Bronchial epithelial cell (primary cell): ENCODE measurements at regions not wholly inside any gene's neighbourhood (a gene's known extent, or its start where the extent isn't known, plus 50 kb on each side); places are given as distances from the start of the nearest gene placed in this dataset.

Experiments
- DNase-seq: peaks from one replicate; pipeline ENCODE4 v3.0.0-alpha.2; 2010; ENCODE audit warnings: low read depth
- FAIRE-seq: peaks from 2 replicates; lab custom pipeline; 2011; peaks lifted over from hg19 to GRCh38; lab: Jason Lieb, UNC
- H3K27me3 ChIP-seq: 2 replicates; pipeline ENCODE4 v1.5.1; 2011; ENCODE audit warnings: low read length; ENCODE audit not compliant: control insufficient read depth, insufficient read depth
- H3K36me3 ChIP-seq: 2 replicates; pipeline ENCODE4 v1.5.1; 2011; ENCODE audit warnings: low read length; ENCODE audit not compliant: control insufficient read depth, insufficient read depth
- H3K4me3 ChIP-seq: 2 replicates; pipeline ENCODE4 v1.5.1; 2011; ENCODE audit warnings: mild to moderate bottlenecking, low read depth, low read length, control low read depth
- TF ChIP-seq, protein P1 (sequence below): IDR thresholded peaks from 2 replicates; pipeline ENCODE4 v1.5.1; 2011; ENCODE audit warnings: mild to moderate bottlenecking, moderate library complexity, low read length, control low read depth, inconsistent platforms; ENCODE audit not compliant: insufficient read depth, severe bottlenecking

DNA sequence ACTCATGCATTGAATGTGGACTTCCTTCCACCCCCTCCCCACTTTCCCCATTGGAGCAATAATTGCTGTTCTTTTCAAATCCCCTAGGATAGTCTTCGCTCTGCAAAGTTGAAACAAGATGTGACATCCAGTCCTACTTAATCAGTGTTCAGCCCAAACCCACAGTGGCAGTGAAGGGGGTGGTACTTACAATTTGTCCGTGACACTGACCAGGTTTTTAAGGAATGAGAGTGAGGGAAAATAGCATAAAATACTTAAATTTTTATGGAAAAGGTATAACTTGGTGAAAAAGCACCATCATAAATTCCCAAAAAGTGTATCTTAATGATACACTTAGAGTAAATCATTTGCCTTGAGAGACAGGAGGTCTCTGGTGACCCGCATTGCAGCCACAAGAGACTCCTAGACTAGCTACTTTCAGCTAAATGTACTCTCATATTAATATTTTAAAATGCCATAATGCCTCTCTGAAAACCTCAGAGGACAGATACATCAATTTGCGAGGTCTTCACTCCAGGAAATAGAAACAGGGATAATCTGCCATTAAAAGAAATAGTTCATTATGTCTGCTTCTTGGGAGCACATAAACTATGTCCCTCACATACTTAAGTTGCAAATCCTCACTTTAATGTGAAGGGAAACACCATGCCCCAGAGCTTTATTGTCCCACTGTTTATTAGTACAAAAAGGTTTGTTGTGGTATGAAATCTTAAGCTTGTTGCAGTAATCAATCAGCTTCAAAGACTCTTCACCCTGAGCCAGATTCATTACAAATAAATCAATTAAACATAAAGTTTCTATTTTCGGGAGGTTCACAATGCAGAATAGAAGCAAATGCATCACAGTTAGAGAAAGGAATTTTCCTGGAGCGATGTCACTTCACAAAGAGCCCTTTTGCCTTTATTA lies 343.6 kb upstream of the ISL1 start:
- Histone ChIP-seq H3K36me3 (no peaks in the 10 kb centered on the region), H3K27me3 (no peaks in the 10 kb centered on the region), H3K4me3 (no peak overlapping the region)
- FAIRE-seq, result no peak
- TF ChIP-seq, protein P1, sequence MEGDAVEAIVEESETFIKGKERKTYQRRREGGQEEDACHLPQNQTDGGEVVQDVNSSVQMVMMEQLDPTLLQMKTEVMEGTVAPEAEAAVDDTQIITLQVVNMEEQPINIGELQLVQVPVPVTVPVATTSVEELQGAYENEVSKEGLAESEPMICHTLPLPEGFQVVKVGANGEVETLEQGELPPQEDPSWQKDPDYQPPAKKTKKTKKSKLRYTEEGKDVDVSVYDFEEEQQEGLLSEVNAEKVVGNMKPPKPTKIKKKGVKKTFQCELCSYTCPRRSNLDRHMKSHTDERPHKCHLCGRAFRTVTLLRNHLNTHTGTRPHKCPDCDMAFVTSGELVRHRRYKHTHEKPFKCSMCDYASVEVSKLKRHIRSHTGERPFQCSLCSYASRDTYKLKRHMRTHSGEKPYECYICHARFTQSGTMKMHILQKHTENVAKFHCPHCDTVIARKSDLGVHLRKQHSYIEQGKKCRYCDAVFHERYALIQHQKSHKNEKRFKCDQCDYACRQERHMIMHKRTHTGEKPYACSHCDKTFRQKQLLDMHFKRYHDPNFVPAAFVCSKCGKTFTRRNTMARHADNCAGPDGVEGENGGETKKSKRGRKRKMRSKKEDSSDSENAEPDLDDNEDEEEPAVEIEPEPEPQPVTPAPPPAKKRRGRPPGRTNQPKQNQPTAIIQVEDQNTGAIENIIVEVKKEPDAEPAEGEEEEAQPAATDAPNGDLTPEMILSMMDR, result no peak
- DNase-seq, result no peak

DNA sequence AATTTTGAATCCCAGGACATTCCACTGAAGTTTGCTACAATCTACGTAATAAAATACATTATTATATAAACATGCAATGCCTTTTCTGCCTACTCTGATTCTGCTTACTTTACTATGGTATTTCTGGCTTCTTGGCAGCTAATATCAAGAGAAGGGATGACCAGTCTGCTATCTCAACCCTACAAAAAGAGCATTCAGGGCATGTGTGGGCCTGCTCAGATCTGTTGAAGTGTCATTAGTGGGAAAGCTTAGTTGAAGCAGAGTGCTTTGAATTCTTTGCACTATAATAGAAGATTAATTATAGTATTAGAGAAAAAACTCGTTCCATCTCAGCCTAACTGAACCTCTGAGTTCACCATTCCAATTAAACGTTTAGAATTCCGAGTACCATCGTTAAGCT lies 339.5 kb upstream of the ISL1 start:
- Histone ChIP-seq H3K36me3 (no peaks in the 10 kb centered on the region), H3K27me3 (no peaks in the 10 kb centered on the region), H3K4me3 (no peak overlapping the region)
- no peak for FAIRE-seq
- TF ChIP-seq, protein P1, result no peak
- peak; percentile 71 for DNase-seq

DNA sequence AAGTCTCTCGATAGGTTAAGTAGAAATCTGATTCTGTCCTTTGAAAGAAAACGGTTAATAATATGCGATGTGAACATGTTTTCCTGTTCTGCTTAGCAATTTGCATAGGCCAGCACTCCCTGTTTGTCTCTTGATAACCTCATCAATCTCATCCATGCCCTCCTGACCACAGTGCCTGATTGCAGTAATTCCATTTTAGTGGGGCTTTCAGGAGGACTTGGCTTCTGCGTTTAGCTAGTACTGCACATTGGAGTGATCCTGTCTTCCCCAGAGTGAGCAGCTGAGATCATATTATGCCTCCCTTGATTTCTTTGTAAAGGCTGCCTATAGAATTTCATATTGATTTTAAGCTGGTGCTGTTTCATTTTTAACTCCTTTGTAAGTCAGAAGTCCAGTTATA lies 335.9 kb upstream of the ISL1 start:
- Histone ChIP-seq H3K27me3 (no peaks in the 10 kb centered on the region), H3K36me3 (no peaks in the 10 kb centered on the region), H3K4me3 (no peak overlapping the region)
- no peak for DNase-seq
- TF ChIP-seq, protein P1, result no peak
- no peak for FAIRE-seq

DNA sequence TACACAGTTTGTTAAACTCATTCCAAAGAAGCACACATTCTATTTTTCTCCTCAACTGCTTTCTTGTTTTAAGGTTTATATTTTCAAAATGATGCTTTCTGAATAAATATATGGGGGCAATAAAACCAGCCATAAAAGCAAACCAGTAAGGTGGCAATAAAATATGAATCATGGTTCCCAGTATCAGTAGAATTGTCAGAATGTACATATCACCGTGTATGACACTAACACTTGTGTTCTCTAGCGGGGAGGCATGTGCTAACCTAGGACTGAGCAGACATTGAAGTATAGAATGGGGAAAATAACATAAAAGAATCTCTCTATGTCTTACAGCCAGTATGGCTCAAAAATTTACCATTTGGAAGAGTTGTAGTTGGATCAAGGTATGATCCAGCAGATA lies 329.9 kb upstream of the ISL1 start:
- no peak for DNase-seq
- TF ChIP-seq, protein P1, result no peak
- H3K36me3 ChIP-seq, result no peaks in the 10 kb centered on the region
- no peaks in the 10 kb centered on the region for H3K27me3 ChIP-seq
- H3K4me3 ChIP-seq, result no peak overlapping the region
- FAIRE-seq, result no peak

DNA sequence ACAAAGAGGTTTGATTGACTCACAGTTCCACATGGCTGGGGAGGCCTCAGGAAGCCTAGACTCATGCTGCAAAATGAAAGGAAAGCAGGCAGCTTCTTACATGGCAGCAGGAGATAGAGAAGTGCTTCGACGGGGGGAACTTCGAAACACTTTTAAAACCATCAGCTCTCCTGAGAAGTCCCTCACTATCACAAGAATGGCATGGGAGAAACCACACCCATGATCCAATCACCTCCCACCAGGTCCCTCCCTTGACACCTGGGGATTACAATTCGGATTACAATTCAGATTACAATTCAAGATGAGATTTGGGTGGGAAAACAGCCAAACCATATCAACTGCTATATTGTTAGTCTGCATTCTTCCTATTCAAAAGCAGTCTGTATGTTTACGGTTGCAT lies 322.3 kb upstream of the ISL1 start:
- FAIRE-seq (no peak), DNase-seq (no peak)
- Histone ChIP-seq H3K4me3 (no peak overlapping the region), H3K36me3 (no peaks in the 10 kb centered on the region), H3K27me3 (no peaks in the 10 kb centered on the region)
- TF ChIP-seq, protein P1, result no peak
